PC-9 (cell line): ENCODE measurements at regions not wholly inside any gene's neighbourhood (a gene's known extent, or its start where the extent isn't known, plus 50 kb on each side); places are given as distances from the start of the nearest gene placed in this dataset.

ENCODE experiments used
- BruUV-seq: library from RNA; stranded (reverse); fragments of 400-500 nt; replicated peaks from 2 replicates; lab custom pipeline; 2021; lab: Mats Ljungman, UMichigan
- CTCF ChIA-PET: fragments of 300-600 bp; sonication (Branson Sonifier 250); formaldehyde crosslinking; loops from one replicate; lab custom pipeline; 2022; ENCODE audit warnings: antibody characterized with exemption; lab: Charles Lee
- POLR2A ChIA-PET: fragments of 300-600 bp; sonication (Branson Sonifier 250); formaldehyde crosslinking; loops from one replicate; lab custom pipeline; 2022; ENCODE audit warnings: antibody characterized with exemption; ENCODE audit not compliant: unreplicated experiment; lab: Charles Lee
- DNase-seq, 2 experiments: peaks; one replicate each; pipeline versions ENCODE4 v3.0.0 to v3.0.0-alpha.2; 2015 to 2022; ENCODE audit warnings: mixed read lengths in 1 of 2
- H2AFZ ChIP-seq: fragments of 200-600 bp; sonication (generic); 2 replicates; pipeline ENCODE4 v1.8.1; 2017; ENCODE audit warnings: antibody characterized with exemption
- H3F3A ChIP-seq: fragments of 200-600 bp; sonication (generic); 2 replicates; pipeline ENCODE4 v1.8.1; 2017; ENCODE audit warnings: antibody characterized with exemption, mild to moderate bottlenecking, low read depth; ENCODE audit not compliant: insufficient read depth
- H3K27ac ChIP-seq: fragments of 200-600 bp; sonication (generic); 2 replicates; pipeline ENCODE4 v1.6.1; 2016; ENCODE audit warnings: mixed run types
- H3K27me3 ChIP-seq: fragments of 200-600 bp; sonication (generic); 2 replicates; pipeline ENCODE4 v1.6.1; 2016; ENCODE audit warnings: low read depth, mixed run types; ENCODE audit not compliant: insufficient read depth
- H3K36me3 ChIP-seq: fragments of 200-600 bp; sonication (generic); 2 replicates; pipeline ENCODE4 v1.6.1; 2016; ENCODE audit warnings: low read depth, mixed run types
- H3K4me1 ChIP-seq: fragments of 200-600 bp; sonication (generic); replicated peaks from 2 replicates; pipeline ENCODE4 v1.6.1; 2016; ENCODE audit warnings: mixed run types; ENCODE audit not compliant: insufficient read depth
- H3K4me2 ChIP-seq: fragments of 200-600 bp; sonication (generic); 2 replicates; pipeline ENCODE4 v1.6.1; 2017; ENCODE audit warnings: mixed run types
- H3K4me3 ChIP-seq: fragments of 200-600 bp; sonication (generic); 2 replicates; pipeline ENCODE4 v1.6.1; 2016; ENCODE audit warnings: mixed run types
- H3K79me2 ChIP-seq: fragments of 200-600 bp; sonication (generic); 2 replicates; pipeline ENCODE4 v1.6.1; 2017; ENCODE audit warnings: low read depth, mixed run types
- H3K9me2 ChIP-seq: fragments of 200-600 bp; sonication (generic); 2 replicates; pipeline ENCODE4 v1.8.1; 2017; ENCODE audit warnings: mild to moderate bottlenecking; ENCODE audit not compliant: insufficient read depth
- H3K9me3 ChIP-seq: fragments of 200-600 bp; sonication (generic); 2 replicates; pipeline ENCODE4 v1.8.1; 2016; ENCODE audit warnings: low read depth; ENCODE audit not compliant: insufficient read depth
- H4K20me1 ChIP-seq: fragments of 200-600 bp; sonication (generic); 2 replicates; pipeline ENCODE4 v1.8.1; 2017; ENCODE audit not compliant: insufficient read depth
- CTCF ChIP-seq: fragments of 200-600 bp; sonication (generic); conservative IDR thresholded peaks from 2 replicates; pipeline ENCODE4 v1.6.1; 2017; ENCODE audit warnings: mixed run types, antibody characterized with exemption, mild to moderate bottlenecking, moderate library complexity
- EZH2 ChIP-seq: fragments of 200-600 bp; sonication (generic); IDR thresholded peaks from 2 replicates; pipeline ENCODE4 v1.8.0; 2017; ENCODE audit warnings: antibody characterized with exemption, low read depth
- intact Hi-C: fragments of 100-400 bp; cut with micrococcal nuclease; formaldehyde crosslinking; loops from one replicate; pipeline ENCODE4 v1.10.0; 2022; ENCODE audit not compliant: unreplicated experiment

DNA sequence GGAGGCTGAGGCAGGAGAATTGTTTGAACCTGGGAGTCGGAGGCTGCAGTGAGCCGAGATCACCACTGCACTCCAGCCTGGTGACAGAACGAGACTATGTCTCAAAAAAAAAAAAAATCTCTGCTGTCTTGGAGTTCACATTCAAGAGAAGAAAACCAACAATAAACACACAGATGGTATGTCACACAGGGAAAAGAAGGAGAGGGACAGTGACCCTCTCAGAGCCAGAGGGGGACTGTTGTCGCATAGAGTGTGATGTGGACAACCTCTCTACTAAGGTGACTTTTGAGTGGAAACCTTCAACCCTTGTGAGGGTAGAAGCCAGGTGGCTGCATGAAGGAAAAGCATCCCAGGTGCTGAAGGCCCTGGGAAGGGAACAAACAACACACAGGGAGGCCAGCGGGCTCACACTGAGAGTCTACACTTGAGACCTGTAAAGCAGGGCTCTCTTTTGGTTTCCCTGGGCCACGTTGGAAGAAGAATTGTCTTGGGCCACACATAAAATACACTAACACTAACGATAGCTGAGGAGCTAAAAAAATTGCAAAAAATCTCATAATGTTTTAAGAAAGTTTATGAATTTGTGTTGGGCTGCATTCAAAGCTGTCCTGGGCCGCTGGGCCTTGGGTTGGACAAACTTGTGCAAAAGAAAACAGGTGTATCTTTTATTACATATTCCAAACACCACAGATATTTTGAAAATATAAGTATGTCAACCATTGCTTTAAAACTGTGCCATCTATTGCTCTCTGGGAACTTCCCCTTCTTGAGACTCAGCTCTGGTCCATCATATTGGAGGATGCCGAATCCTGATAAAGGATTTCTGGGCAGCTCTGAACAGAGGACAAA, 136.0 kb downstream of the DDX1 start:
- H3K27ac ChIP-seq, result no peak overlapping the region
- H3K27me3 ChIP-seq, result peaks cover 95% of the 10 kb centered on the region
- H4K20me1 ChIP-seq, result peaks cover 4% of the 10 kb centered on the region; the same call in 1 of the 2 replicates
- H3K9me2 ChIP-seq, result no peaks in the 10 kb centered on the region
- no peak overlapping the region for H3K4me2 ChIP-seq
- peak in 1 of 2 experiments; percentile 19 for DNase-seq
- H3K79me2 ChIP-seq, result no peaks in the 10 kb centered on the region
- no TSS peak for BruUV-seq
- POLR2A ChIA-PET, result no interaction called here
- H3K36me3 ChIP-seq, result no peaks in the 10 kb centered on the region
- H3K4me3 ChIP-seq, result no peak overlapping the region
- CTCF ChIA-PET, result no interaction called here
- H3K9me3 ChIP-seq, result no peaks in the 10 kb centered on the region; the same call in 1 of the 2 replicates
- no peak overlapping the region for H2AFZ ChIP-seq
- 0 out of 2 replicates have a peak, but pooled peaks cover 4% of the 10 kb centered on the region for H3K4me1 ChIP-seq
- intact Hi-C loops, result no loop called here
- no peaks in the 10 kb centered on the region for H3F3A ChIP-seq
- TF ChIP-seq EZH2, result no peak

DNA sequence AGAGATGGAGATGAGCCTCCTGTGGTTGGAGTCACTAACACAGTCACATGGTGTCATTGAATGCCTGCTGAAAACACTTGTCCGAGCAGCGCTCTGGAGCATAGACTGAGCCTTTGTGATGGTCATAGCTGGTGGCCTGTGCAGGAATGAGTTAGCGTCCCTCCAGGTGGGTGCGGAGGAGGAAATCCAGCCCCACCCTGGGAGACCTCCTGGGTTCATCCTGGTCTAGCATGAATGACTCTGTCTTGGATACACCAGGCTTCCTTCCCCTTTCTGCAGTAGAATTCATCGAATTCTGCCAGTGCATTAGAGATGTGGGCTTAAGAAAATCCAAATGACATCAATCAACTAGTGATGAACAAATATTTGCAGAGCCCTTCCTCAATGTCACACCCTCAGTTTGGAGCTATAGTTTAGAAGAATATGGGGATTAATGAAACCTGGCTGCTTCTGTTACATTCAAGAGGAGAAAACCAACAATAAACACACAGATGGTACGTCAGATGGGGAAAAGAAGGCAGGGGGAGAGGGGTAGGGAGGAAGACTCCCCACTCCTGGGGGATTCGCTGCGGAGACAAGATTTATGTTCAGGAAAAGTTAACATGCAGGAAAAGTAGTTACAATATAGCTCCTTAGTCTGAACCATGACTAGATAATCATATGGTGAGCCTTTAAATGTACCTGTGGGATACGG, 136.7 kb downstream of the DDX1 start:
- Histone ChIP-seq H3K9me2 (no peaks in the 10 kb centered on the region), H4K20me1 (peaks cover 4% of the 10 kb centered on the region; the same call in 1 of the 2 replicates), H3K79me2 (no peaks in the 10 kb centered on the region), H3F3A (no peaks in the 10 kb centered on the region), H2AFZ (no peak overlapping the region), H3K36me3 (no peaks in the 10 kb centered on the region), H3K4me3 (no peak overlapping the region), H3K4me2 (no peak overlapping the region), H3K27ac (no peak overlapping the region), H3K9me3 (no peaks in the 10 kb centered on the region; the same call in 1 of the 2 replicates), H3K4me1 (peaks cover 4% of the 10 kb centered on the region; the same call in 1 of the 2 replicates), H3K27me3 (peaks cover 95% of the 10 kb centered on the region)
- ChIA-PET CTCF (no interaction called here), POLR2A (no interaction called here)
- TF ChIP-seq CTCF (no peak), EZH2 (no peak)
- intact Hi-C loops, result no loop called here
- BruUV-seq, result no TSS peak
- DNase-seq, result no peak

GRCh38 chr2:15729001-15729400, 137.3 kb downstream of the DDX1 start:
- Histone ChIP-seq H3K79me2 (no peaks in the 10 kb centered on the region), H3K4me3 (no peak overlapping the region), H3F3A (no peaks in the 10 kb centered on the region), H3K27me3 (peaks cover 95% of the 10 kb centered on the region), H3K4me1 (peaks cover 4% of the 10 kb centered on the region; the same call in 1 of the 2 replicates), H2AFZ (no peak overlapping the region), H4K20me1 (peaks cover 4% of the 10 kb centered on the region; the same call in 1 of the 2 replicates), H3K9me2 (no peaks in the 10 kb centered on the region), H3K9me3 (no peaks in the 10 kb centered on the region), H3K27ac (no peak overlapping the region), H3K36me3 (no peaks in the 10 kb centered on the region), H3K4me2 (no peak overlapping the region)
- CTCF ChIA-PET, result no interaction called here
- POLR2A ChIA-PET, result no interaction called here
- DNase-seq, result no peak
- TF ChIP-seq CTCF, result no peak
- no peak for TF ChIP-seq EZH2
- BruUV-seq, result no TSS peak
- intact Hi-C loops, result no loop called here
